GM23338 (cell line): ENCODE measurements at regions not wholly inside any gene's neighbourhood (a gene's known extent, or its start where the extent isn't known, plus 50 kb on each side); places are given as distances from the start of the nearest gene placed in this dataset.

Source experiments
- ATAC-seq: fragments of 200-7000 bp; cut with Tn5 transposase; 3 replicates; pipeline ENCODE4 v1.9.1; 2020
- DNase-seq: peaks from one replicate; pipeline ENCODE4 v3.0.0-alpha.2; 2015; ENCODE audit warnings: low spot score
- H2AFZ ChIP-seq: fragments of 200-600 bp; sonication (generic); 2 replicates; pipeline ENCODE4 v1.8.0; 2016; ENCODE audit warnings: antibody characterized with exemption, mild to moderate bottlenecking, moderate library complexity
- H3F3A ChIP-seq: fragments of 200-600 bp; sonication (generic); replicated peaks from 2 replicates; pipeline ENCODE4 v1.8.0; 2017; ENCODE audit warnings: antibody characterized with exemption, mixed run types, low read depth
- H3K27ac ChIP-seq: fragments of 200-600 bp; sonication (generic); 2 replicates; pipeline ENCODE4 v1.6.1; 2016; ENCODE audit warnings: low read depth
- H3K27me3 ChIP-seq: fragments of 200-600 bp; sonication (generic); 2 replicates; pipeline ENCODE4 v1.8.0; 2016; ENCODE audit warnings: mild to moderate bottlenecking, mixed run types, moderate library complexity; ENCODE audit not compliant: insufficient read depth
- H3K36me3 ChIP-seq: fragments of 200-600 bp; sonication (generic); 2 replicates; pipeline ENCODE4 v1.8.0; 2016; ENCODE audit warnings: mild to moderate bottlenecking; ENCODE audit not compliant: insufficient read depth
- H3K4me1 ChIP-seq: fragments of 200-600 bp; sonication (generic); 2 replicates; pipeline ENCODE4 v1.8.0; 2016; ENCODE audit warnings: mild to moderate bottlenecking, moderate library complexity; ENCODE audit not compliant: insufficient read depth
- H3K4me2 ChIP-seq: fragments of 200-600 bp; sonication (generic); 2 replicates; pipeline ENCODE4 v1.7.1; 2017; ENCODE audit warnings: mixed run types
- H3K4me3 ChIP-seq: fragments of 200-600 bp; sonication (generic); 2 replicates; pipeline ENCODE4 v1.6.1; 2016; ENCODE audit warnings: mixed run types
- H3K79me2 ChIP-seq: fragments of 200-600 bp; sonication (generic); replicated peaks from 2 replicates; pipeline ENCODE4 v1.8.0; 2017; ENCODE audit warnings: mild to moderate bottlenecking; ENCODE audit not compliant: insufficient read depth
- H3K9me2 ChIP-seq: fragments of 200-600 bp; sonication (generic); 2 replicates; pipeline ENCODE4 v1.8.0; 2017; ENCODE audit not compliant: insufficient read depth
- H4K20me1 ChIP-seq: fragments of 200-600 bp; sonication (generic); replicated peaks from 2 replicates; pipeline ENCODE4 v1.8.0; 2017; ENCODE audit warnings: mild to moderate bottlenecking; ENCODE audit not compliant: insufficient read depth
- H3K27ac Mint-ChIP-seq: 2 replicates; pipeline ENCODE4 v1.8.0; 2020; ENCODE audit warnings: inconsistent platforms, mild to moderate bottlenecking, moderate library complexity, mixed read lengths
- H3K27me3 Mint-ChIP-seq: 3 replicates; pipeline ENCODE4 v1.8.0; 2022; ENCODE audit warnings: low read depth, mild to moderate bottlenecking, moderate library complexity, mixed read lengths, inconsistent platforms; ENCODE audit not compliant: insufficient read depth, poor library complexity
- H3K36me3 Mint-ChIP-seq: 3 replicates; pipeline ENCODE4 v1.8.0; 2021; ENCODE audit warnings: low read depth, mild to moderate bottlenecking, inconsistent platforms, moderate library complexity, mixed read lengths
- H3K4me1 Mint-ChIP-seq: 3 replicates; pipeline ENCODE4 v1.8.0; 2020; ENCODE audit warnings: mild to moderate bottlenecking, inconsistent platforms, mixed read lengths
- H3K4me3 Mint-ChIP-seq: 3 replicates; pipeline ENCODE4 v1.8.0; 2021; ENCODE audit warnings: moderate library complexity, mild to moderate bottlenecking, inconsistent platforms, mixed read lengths
- H3K9me3 Mint-ChIP-seq: 3 replicates; pipeline ENCODE4 v1.8.0; 2020; ENCODE audit warnings: moderate library complexity, mild to moderate bottlenecking, inconsistent platforms, mixed read lengths
- CREB1 ChIP-seq: fragments of 250-450 bp; sonication (Bioruptor Pico); IDR thresholded peaks from 2 replicates; pipeline ENCODE4 v1.5.0; 2020; ENCODE audit warnings: low read depth, mild to moderate bottlenecking, moderate library complexity
- EZH2 ChIP-seq: fragments of 200-600 bp; sonication (generic); IDR thresholded peaks from one replicate; pipeline ENCODE4 v1.8.0; 2017; ENCODE audit warnings: antibody characterized with exemption, mild to moderate bottlenecking, low read depth; ENCODE audit not compliant: unreplicated experiment
- EZH2phosphoT487 ChIP-seq: fragments of 200-600 bp; sonication (generic); IDR thresholded peaks from one replicate; pipeline ENCODE4 v1.8.1; 2018; ENCODE audit warnings: antibody characterized with exemption; ENCODE audit not compliant: unreplicated experiment
- JUNB ChIP-seq: IDR thresholded peaks from one replicate; pipeline ENCODE4 v1.6.1; 2016; ENCODE audit warnings: antibody characterized with exemption; ENCODE audit not compliant: unreplicated experiment
- NANOG ChIP-seq: IDR thresholded peaks from 2 replicates; pipeline ENCODE4 v1.6.1; 2016; ENCODE audit warnings: antibody characterized with exemption, borderline replicate concordance
- POLR2AphosphoS5 ChIP-seq: IDR thresholded peaks from 2 replicates; pipeline ENCODE4 v1.6.1; 2016; ENCODE audit warnings: antibody characterized with exemption, low read depth
- STAT1 ChIP-seq: IDR thresholded peaks from one replicate; pipeline ENCODE4 v1.6.1; 2016; ENCODE audit warnings: antibody characterized with exemption; ENCODE audit not compliant: unreplicated experiment
- ZNF114 ChIP-seq: fragments of 250-450 bp; sonication (Bioruptor Pico); IDR thresholded peaks from 2 replicates; pipeline ENCODE4 v1.5.0; 2020; ENCODE audit warnings: mild to moderate bottlenecking, moderate library complexity
- ZNF331 ChIP-seq: fragments of 250-450 bp; sonication (Bioruptor Pico); IDR thresholded peaks from 2 replicates; pipeline ENCODE4 v1.5.0; 2020; ENCODE audit warnings: low read depth, mild to moderate bottlenecking, moderate library complexity
- TF ChIP-seq, protein P1 (sequence below): IDR thresholded peaks from one replicate; pipeline ENCODE4 v1.6.1; 2018; ENCODE audit warnings: antibody characterized with exemption; ENCODE audit not compliant: unreplicated experiment
- TF ChIP-seq, protein P2 (sequence below): fragments of 250-450 bp; sonication (Bioruptor Pico); IDR thresholded peaks from 2 replicates; pipeline ENCODE4 v1.5.0; 2020; ENCODE audit warnings: mild to moderate bottlenecking, moderate library complexity
- TF ChIP-seq, protein P3 (sequence below): IDR thresholded peaks from 2 replicates; pipeline ENCODE4 v1.6.1; 2016; ENCODE audit warnings: antibody characterized with exemption
- TF ChIP-seq, protein P4 (sequence below), 2 experiments: fragments of 200-600 bp in 1 of 2; sonication (generic) in 1 of 2; conservative IDR thresholded peaks; 2 replicates each; pipeline versions ENCODE4 v1.5.1 to v1.6.1; 2016 to 2017; ENCODE audit warnings: antibody characterized with exemption in 2 of 2, low read depth in 2 of 2, mild to moderate bottlenecking in 2 of 2, moderate library complexity in 1 of 2

DNA sequence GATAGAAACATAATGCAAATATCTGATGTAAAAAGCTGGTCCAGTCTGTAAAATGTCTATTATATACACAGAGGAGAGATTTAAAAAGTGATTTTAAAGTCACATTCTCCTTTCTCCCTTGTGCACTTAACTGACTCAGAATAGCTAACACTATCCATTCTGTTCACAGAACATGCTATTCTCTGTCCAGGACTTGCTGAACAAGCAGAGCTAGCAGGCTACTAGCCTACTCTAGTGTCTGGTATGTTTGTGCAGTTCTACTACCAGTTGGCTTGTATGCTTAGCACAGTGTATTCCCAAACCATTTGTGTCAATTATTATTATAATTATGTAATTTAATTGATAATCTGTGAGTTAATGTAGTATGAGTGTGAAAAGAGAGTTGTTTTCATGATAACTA lies 161.7 kb upstream of the NUDT12 start:
- peaks cover 5% of the 10 kb centered on the region; the same call in 1 of the 2 replicates for H3K9me2 ChIP-seq
- no peak for DNase-seq
- H3K4me3 Mint-ChIP-seq: no peak overlapping the region
- H3F3A ChIP-seq: no peaks in the 10 kb centered on the region
- H2AFZ ChIP-seq: no peak overlapping the region
- TF ChIP-seq CREB1 (no peak), STAT1 (no peak), EZH2 (no peak), NANOG (no peak), POLR2AphosphoS5 (no peak), JUNB (no peak), EZH2phosphoT487 (no peak), ZNF331 (CRISPR knock-in tag) (no peak), ZNF114 (CRISPR knock-in tag) (no peak)
- TF ChIP-seq, protein P1, sequence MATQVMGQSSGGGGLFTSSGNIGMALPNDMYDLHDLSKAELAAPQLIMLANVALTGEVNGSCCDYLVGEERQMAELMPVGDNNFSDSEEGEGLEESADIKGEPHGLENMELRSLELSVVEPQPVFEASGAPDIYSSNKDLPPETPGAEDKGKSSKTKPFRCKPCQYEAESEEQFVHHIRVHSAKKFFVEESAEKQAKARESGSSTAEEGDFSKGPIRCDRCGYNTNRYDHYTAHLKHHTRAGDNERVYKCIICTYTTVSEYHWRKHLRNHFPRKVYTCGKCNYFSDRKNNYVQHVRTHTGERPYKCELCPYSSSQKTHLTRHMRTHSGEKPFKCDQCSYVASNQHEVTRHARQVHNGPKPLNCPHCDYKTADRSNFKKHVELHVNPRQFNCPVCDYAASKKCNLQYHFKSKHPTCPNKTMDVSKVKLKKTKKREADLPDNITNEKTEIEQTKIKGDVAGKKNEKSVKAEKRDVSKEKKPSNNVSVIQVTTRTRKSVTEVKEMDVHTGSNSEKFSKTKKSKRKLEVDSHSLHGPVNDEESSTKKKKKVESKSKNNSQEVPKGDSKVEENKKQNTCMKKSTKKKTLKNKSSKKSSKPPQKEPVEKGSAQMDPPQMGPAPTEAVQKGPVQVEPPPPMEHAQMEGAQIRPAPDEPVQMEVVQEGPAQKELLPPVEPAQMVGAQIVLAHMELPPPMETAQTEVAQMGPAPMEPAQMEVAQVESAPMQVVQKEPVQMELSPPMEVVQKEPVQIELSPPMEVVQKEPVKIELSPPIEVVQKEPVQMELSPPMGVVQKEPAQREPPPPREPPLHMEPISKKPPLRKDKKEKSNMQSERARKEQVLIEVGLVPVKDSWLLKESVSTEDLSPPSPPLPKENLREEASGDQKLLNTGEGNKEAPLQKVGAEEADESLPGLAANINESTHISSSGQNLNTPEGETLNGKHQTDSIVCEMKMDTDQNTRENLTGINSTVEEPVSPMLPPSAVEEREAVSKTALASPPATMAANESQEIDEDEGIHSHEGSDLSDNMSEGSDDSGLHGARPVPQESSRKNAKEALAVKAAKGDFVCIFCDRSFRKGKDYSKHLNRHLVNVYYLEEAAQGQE: no peak
- TF ChIP-seq, protein P2, sequence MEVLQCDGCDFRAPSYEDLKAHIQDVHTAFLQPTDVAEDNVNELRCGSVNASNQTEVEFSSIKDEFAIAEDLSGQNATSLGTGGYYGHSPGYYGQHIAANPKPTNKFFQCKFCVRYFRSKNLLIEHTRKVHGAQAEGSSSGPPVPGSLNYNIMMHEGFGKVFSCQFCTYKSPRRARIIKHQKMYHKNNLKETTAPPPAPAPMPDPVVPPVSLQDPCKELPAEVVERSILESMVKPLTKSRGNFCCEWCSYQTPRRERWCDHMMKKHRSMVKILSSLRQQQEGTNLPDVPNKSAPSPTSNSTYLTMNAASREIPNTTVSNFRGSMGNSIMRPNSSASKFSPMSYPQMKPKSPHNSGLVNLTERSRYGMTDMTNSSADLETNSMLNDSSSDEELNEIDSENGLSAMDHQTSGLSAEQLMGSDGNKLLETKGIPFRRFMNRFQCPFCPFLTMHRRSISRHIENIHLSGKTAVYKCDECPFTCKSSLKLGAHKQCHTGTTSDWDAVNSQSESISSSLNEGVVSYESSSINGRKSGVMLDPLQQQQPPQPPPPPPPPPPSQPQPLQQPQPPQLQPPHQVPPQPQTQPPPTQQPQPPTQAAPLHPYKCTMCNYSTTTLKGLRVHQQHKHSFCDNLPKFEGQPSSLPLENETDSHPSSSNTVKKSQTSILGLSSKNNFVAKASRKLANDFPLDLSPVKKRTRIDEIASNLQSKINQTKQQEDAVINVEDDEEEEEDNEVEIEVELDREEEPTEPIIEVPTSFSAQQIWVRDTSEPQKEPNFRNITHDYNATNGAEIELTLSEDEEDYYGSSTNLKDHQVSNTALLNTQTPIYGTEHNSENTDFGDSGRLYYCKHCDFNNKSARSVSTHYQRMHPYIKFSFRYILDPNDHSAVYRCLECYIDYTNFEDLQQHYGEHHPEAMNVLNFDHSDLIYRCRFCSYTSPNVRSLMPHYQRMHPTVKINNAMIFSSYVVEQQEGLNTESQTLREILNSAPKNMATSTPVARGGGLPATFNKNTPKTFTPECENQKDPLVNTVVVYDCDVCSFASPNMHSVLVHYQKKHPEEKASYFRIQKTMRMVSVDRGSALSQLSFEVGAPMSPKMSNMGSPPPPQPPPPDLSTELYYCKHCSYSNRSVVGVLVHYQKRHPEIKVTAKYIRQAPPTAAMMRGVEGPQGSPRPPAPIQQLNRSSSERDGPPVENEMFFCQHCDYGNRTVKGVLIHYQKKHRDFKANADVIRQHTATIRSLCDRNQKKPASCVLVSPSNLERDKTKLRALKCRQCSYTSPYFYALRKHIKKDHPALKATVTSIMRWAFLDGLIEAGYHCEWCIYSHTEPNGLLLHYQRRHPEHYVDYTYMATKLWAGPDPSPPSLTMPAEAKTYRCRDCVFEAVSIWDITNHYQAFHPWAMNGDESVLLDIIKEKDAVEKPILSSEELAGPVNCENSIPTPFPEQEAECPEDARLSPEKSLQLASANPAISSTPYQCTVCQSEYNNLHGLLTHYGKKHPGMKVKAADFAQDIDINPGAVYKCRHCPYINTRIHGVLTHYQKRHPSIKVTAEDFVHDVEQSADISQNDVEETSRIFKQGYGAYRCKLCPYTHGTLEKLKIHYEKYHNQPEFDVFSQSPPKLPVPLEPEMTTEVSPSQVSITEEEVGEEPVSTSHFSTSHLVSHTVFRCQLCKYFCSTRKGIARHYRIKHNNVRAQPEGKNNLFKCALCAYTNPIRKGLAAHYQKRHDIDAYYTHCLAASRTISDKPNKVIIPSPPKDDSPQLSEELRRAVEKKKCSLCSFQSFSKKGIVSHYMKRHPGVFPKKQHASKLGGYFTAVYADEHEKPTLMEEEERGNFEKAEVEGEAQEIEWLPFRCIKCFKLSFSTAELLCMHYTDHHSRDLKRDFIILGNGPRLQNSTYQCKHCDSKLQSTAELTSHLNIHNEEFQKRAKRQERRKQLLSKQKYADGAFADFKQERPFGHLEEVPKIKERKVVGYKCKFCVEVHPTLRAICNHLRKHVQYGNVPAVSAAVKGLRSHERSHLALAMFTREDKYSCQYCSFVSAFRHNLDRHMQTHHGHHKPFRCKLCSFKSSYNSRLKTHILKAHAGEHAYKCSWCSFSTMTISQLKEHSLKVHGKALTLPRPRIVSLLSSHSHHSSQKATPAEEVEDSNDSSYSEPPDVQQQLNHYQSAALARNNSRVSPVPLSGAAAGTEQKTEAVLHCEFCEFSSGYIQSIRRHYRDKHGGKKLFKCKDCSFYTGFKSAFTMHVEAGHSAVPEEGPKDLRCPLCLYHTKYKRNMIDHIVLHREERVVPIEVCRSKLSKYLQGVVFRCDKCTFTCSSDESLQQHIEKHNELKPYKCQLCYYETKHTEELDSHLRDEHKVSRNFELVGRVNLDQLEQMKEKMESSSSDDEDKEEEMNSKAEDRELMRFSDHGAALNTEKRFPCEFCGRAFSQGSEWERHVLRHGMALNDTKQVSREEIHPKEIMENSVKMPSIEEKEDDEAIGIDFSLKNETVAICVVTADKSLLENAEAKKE (CRISPR knock-in tag): no peak
- TF ChIP-seq, protein P3, sequence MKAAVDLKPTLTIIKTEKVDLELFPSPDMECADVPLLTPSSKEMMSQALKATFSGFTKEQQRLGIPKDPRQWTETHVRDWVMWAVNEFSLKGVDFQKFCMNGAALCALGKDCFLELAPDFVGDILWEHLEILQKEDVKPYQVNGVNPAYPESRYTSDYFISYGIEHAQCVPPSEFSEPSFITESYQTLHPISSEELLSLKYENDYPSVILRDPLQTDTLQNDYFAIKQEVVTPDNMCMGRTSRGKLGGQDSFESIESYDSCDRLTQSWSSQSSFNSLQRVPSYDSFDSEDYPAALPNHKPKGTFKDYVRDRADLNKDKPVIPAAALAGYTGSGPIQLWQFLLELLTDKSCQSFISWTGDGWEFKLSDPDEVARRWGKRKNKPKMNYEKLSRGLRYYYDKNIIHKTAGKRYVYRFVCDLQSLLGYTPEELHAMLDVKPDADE: no peak
- TF ChIP-seq, protein P4, sequence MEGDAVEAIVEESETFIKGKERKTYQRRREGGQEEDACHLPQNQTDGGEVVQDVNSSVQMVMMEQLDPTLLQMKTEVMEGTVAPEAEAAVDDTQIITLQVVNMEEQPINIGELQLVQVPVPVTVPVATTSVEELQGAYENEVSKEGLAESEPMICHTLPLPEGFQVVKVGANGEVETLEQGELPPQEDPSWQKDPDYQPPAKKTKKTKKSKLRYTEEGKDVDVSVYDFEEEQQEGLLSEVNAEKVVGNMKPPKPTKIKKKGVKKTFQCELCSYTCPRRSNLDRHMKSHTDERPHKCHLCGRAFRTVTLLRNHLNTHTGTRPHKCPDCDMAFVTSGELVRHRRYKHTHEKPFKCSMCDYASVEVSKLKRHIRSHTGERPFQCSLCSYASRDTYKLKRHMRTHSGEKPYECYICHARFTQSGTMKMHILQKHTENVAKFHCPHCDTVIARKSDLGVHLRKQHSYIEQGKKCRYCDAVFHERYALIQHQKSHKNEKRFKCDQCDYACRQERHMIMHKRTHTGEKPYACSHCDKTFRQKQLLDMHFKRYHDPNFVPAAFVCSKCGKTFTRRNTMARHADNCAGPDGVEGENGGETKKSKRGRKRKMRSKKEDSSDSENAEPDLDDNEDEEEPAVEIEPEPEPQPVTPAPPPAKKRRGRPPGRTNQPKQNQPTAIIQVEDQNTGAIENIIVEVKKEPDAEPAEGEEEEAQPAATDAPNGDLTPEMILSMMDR (conservative IDR thresholded peaks at IDR 0.05; ENCODE audit: low read depth in 2 of 2): no peak
- no peaks in the 10 kb centered on the region for H4K20me1 ChIP-seq
- no peak overlapping the region for H3K4me2 ChIP-seq
- H3K27ac ChIP-seq: no peak overlapping the region
- H3K4me1 ChIP-seq: no peaks in the 10 kb centered on the region
- no peaks in the 10 kb centered on the region for H3K27me3 Mint-ChIP-seq
- H3K9me3 Mint-ChIP-seq: peaks cover 36% of the 10 kb centered on the region
- H3K27me3 ChIP-seq: no peaks in the 10 kb centered on the region
- peaks cover 4% of the 10 kb centered on the region for H3K36me3 ChIP-seq
- H3K4me1 Mint-ChIP-seq: no peaks in the 10 kb centered on the region
- ATAC-seq: no peak
- H3K79me2 ChIP-seq: no peaks in the 10 kb centered on the region
- peaks cover 30% of the 10 kb centered on the region for H3K36me3 Mint-ChIP-seq
- H3K4me3 ChIP-seq: no peak overlapping the region
- H3K27ac Mint-ChIP-seq: no peak overlapping the region
